GM21526 (cell line): ENCODE measurements at regions not wholly inside any gene's neighbourhood (a gene's known extent, or its start where the extent isn't known, plus 50 kb on each side); places are given as distances from the start of the nearest gene placed in this dataset.
"Not testable (repeated sequence)": the region's sequence is repeated elsewhere in the genome, so short reads cannot be mapped to it uniquely, and the experiment has no call there.

Source experiments
- ATAC-seq: cut with Tn5 transposase; IDR thresholded peaks from one replicate; pipeline ENCODE4 v1.9.1; 2021; ENCODE audit warnings: moderate library complexity; ENCODE audit not compliant: unreplicated experiment, low FRiP score

DNA sequence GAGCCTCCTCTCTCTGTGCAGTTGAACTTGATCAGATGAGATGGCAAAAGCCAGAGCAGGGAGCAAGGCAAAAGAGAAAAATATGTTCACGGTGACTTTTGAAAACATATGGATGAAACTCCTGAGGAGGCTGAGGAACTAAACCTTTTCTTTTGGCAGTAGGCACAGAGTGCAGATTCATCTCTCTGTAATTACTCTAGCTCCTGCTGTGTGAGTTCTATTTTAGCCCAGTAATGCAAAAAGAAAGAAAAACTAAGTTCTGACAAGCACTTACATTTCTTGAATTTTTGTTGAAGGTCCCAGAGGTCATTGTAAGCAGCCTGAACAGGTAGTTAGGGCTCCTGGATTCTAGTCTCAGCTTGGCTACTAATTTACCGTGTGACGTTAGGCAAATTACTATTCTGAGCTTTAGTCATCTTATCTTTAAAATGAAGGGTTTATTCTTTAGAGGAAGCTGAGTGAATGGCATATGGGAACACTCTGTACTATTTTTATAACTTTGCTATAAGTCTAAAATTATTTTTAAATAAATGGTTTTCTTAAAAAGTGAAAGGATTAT is 114.7 kb upstream of the NBPF26 start:
- ATAC-seq: not testable (repeated sequence)

DNA sequence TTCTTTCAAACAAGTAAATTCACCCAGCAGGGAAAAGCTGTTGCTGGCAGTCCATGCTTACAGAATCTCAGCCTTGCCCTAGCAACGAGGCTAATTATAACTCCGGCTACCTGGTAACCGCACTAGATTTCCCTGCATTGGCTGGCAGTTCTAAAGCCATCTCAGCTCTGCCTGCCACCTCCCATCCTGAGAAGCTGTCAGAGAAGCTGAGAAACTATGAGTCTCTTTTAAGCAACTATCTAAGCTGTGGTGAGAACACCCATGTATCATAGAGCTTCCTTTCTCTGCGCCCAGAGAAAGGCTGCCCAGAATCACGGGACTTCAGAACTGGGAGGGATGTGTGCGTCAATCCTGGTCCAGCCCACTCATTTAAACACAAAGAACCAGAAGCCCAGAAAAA is 113.9 kb upstream of the NBPF26 start:
- ATAC-seq: not testable (repeated sequence)

DNA sequence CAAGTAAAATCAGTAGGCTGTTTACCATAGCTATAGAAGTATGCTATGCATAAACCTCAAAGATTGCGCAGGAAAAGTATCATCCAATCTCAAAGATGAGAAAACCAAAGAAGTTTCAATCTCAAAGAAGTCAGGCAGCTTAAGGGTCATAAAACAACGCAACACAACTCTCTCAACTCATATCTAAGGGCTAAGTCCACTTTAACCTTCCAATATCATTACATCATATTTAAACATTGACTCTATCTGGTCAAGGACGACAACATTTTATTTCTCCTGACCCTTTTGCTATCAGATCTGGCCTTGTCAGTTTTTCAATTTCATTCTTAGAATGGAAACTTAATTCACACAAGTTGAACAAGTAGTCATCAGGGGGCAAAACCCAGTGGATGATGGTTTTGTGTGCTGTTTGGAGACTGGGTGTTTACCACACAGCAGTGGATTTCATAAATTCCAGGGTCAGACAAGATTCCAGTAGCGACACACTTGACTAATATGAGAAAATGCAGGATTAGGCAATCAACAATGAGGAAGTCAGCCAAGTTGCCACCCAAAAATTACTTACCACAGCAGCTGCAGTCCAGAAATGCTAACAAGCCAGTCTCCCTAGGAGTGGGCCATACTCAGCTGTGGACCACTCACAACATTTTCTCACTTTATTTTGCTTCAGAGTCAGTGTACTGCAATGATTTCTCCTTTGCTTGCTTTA is 108.7 kb upstream of the NBPF26 start:
- not testable (repeated sequence) for ATAC-seq

DNA sequence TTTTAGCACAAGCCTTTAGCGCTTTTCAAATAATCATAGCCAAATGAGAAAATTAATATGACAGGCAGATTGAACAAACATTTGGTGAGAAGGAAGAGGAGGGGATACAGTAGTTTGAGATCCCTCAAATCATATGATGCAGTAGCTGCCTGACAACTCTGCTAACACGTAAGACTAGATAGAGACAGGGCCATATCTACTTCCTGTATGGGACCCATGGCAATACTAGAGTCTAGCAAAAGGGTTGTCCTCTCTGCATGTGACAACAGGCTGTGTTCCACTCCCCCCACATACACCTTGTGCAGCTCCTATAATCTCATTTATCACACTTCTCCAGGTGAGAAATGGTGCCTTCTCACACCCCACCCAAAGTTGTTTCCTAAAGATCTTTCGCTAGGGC is 106.3 kb upstream of the NBPF26 start:
- not testable (repeated sequence) for ATAC-seq

DNA sequence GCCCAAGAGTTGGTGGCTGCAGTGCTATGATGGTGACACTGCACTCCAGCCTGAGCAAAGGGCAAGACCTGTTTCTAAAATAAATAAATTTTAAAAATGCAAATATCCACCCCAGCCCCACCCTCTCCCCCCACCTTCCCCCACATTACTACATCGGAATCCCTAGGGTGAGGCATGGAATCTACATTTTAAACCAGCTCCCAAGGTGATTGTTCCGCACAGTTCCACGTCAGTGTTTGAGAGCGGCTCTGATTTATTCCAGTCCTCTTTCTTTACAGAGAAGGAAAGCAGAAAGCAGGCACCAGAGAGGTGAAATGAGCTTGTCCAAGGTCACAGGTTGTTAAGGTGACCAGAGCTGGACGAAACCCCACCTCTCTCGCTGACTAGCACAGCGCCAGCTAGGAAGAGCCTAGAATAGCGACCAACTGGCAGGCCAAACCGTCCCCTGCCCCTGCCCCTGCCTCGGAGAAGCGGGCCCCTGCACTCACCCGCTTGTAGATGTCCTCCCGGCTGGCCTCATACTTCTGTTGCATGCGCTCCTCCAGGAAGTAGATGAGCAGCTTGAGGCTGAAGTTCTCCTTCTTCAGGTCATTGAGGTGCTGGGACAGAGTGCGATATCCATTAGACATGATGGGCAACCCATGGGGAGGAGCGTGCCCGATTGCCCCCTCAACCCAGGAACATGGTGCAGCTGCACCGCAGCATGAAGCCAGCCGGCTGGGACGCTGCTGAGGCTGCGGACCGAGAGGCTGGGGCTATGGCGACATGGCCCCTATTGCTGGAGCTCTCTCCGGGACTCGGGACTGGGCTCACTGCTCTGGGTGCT is 103.7 kb upstream of the NBPF26 start:
- not testable (repeated sequence) for ATAC-seq

DNA sequence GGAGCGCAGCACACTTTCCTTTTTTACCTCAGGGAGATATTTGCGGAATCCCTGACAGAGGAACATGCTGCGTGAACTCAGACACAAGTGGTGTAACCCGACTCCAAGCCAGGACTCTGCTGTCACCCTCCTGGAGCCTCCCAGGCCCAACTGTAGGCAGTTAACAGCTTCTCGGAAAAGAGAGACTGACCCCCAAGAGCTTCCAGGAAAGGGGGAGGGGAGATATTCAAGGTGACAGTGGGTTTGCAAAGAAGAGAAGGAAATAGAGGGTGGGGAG is 103.1 kb upstream of the NBPF26 start:
- ATAC-seq: not testable (repeated sequence)

DNA sequence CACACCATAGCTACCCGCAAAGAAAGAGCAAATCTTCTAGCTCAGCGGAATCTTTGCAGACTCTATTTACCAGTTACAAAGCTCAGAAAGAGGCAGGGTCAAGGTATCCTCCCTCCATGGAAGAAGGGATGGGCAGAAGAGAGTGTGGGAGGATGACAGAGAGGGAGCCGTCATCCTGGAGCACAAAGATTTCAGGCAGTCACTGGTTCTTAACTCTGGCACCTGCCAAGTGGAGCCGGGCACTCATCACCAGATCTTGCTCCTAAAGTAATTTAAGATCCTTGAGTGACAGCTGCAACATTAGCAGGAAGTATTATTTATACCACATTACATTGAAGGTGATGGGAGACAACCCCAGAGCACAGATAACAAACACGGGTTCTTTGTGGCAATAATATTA is 102.5 kb upstream of the NBPF26 start:
- ATAC-seq: not testable (repeated sequence)

DNA sequence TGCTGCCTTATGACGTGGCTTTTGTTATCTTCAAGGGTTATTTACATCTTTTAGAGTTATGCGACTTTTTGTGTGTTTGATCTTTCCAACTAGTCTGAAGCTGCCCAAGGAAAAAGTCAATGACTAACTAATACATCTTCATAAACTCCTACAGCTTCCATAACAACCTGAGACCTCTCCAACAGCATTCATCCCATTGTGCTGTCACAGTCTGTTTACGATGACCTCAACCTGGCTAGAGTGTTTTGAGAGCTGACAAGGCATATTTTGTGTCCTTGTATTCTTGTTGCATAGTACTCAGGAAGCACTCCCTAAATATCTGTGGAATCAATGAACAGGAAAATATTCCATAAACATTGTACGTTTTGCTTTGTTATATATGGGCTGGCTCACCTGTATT is 100.2 kb upstream of the NBPF26 start:
- not testable (repeated sequence) for ATAC-seq

DNA sequence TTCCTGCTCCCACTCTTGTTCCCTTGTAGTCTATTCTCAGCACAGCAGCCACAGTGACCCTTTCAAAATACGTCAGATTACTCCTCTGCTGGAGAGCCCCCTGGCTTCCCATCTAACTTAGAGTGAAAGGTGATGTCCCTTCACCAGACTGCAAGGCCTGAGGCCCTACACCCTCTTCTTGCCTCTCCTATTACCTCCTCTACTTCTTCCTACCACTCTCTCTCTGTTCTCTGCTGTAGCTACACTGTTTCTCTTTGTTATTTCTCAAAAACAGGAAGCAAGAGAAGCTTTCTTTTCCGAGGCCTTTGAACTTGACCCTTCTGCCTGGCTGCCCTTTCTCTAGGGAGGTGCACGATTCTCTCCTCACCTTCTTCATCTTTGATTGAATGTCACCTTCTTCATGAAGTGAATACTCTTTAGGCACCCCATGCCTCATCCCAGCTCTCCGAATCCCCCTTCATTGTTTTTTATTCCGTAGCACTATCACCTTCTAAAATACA is 99.1 kb upstream of the NBPF26 start:
- ATAC-seq: not testable (repeated sequence)

DNA sequence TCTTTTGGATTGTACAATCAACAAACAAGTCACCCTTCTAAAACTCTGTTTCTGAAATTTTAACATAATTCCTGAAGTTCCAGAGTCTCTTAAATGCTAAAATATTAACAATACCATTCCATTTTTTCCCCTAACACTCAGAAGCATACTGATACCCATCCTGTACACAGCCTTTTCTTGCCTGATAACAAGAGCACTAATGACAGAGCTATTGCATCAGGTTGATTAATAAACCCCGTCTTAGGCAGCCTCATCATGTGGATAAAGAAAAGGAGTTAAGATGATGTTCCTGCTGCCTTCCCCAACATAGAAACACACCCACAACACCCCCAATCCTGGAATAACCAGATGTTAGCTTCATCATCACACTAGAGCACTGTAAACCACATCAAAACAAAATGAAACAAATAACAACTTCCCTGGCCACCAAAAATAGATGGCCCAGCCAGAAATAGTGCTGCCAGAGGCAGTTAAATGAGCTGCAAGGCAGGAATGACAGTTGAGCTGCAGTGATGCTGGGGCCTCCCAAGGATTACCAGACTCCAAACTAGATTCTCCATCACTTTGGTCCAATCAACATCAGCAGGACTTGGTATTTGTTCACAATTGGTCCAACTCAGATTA is 93.8 kb upstream of the NBPF26 start:
- ATAC-seq: not testable (repeated sequence)

DNA sequence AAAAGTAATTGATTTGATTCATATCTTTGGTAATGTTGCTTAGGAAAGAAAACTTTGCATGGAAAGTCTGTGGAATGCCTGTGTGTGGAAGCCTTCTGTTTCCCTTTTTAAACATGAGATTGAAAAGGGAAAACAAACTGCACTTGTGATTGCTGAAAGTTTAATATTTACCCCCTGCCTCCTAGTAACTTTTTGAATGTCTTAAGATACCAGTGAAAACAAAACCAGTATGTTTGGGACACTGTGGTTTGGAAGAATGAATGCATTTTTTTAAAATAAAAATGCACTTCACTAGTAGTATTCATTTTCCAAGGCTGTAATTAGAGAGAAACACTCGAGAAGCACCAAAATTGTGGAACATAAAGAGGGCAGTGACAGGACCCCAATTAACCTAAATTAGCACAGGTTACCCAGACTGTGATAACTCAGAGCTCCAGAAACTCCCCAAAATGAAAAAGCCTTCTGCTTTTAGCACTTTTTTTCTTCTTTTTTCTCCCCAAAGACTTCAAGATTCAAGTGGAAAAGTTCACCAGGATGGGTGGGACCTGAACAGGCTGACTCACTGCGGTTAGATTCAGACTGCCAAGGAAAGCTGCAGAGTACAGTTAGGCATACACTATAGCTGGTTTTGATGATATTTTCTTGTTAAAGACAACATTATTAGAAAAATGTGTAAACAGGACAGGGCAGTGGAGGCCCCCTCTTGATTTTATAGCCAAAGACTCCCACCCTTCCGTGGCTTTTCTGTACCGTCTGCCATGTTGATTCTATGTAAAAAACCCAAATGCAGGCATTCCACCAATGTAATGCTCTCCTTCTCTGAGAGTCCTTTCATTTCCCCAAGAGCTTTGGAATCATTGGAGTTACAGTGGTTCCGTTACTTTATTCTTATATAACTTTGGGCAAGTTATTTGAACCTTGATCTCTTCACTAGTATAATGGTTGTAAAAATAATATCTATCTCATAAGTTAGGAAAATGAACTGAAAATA is 88.6 kb upstream of the NBPF26 start:
- ATAC-seq: not testable (repeated sequence)

DNA sequence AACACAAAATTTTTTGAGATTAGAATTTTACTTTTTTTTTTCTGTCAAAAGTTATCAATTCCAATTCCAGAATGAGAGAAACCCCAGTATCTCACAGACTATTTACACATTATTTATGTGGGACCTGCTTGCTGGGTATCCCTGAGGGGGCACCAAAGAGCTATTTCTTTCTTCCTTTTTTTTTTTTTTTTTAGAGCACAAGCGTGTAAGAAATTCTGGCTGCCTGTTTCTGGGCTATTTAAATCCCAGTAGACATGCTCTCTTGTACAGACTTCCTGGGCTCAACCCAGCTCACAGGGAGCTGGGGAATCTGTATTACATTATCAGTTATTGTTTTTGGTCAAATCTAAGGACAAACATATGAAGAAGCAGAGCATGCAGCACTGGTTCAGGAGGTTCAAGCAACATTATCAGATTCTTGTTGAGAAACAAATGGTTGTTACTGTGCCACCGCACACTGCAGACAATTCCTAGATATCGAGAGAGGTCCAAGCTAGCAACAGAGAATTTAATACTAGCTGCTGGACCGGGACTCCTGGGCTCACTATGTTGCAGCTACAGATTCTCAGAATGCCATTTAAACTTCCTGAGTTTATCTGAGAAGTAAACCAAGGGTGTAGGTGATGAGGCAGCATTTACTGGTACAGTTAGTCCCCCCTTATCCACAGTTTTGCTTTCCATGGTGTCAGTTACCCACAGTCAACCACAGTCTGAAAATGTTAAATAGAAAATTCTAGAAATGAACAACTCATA is 83.3 kb upstream of the NBPF26 start:
- ATAC-seq: not testable (repeated sequence)

DNA sequence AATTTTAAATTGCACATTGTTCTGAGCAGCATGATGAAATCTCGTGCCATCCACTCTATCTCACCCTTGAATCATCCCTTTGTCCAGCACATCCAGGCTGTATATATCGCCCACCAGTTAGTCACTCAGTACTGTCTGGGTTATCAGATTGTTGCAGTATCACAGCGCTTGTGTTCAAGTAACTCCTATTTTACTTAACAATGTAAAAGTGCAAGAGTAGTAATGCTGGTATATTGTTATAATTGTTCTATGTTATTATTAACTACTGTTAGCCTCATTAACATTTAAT is 82.8 kb upstream of the NBPF26 start:
- ATAC-seq: not testable (repeated sequence)

DNA sequence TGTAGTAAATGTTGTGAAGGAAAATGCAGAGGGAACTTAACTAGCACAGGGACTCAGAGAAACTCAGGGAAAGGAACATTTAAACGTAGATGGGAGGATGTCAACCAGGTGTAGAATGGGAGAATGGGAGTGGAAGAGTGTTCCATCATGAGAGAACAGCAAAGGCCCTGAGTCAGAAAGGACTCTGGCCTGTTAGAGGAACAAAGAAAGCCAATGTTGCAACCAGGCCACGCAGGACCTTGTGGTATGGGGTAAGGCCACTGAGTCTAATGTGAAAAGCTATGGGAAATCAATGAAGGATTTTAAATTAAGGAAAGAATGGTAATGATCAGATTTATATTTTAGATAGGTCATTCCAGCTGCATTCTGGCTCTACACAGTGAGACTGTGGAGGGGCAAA is 76.6 kb upstream of the NBPF26 start:
- not testable (repeated sequence) for ATAC-seq

DNA sequence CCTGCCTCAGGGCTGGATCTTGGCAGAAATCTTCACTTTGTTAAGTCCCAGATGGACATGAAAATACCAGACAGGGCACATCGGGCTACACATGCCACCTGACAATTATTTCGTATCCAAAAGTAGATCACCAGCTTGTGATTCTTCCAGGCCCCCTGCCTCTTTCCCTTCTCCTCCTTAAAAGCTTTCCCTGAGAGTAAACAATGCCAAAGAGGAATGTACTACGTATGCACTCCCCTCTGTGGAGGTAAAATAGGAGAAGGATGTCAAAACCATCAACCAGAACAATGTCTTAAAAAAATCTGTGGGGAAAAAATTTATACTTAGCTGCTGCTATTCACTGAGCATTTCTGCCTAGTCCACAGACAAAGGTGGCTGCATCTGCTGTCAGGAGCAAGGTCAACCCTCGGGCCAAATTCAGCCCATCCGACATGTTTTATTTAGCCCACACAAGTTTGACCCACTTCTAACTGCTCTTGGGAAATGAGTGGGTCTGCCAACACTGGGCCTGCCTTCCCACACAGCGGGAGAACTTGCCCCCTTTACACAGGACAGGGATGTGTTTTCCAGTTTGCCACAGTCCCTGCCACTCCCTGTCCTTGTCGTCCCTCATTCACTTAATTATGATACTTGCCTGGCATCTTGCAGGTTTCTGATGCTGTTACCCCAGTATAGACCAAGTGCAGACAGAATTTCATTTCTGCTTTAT is 74.7 kb upstream of the NBPF26 start:
- not testable (repeated sequence) for ATAC-seq

DNA sequence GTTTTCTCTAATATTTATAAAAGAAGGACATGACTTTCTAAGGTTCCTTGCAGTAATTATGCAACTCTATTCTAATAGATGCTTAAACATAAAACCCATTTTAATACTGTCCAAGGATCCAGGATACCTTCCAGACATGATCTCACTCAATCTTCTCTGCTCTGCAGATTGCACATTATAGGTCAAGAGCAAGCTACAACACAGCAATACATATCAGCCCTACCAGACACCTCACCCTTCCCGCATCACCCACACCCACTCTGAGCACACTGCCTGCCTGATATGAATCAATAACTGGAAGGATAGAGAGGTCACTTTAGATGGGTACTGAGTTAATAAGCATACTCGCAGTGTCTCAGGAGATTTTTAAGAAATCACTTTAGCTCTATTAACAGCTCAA is 74.0 kb upstream of the NBPF26 start:
- not testable (repeated sequence) for ATAC-seq

DNA sequence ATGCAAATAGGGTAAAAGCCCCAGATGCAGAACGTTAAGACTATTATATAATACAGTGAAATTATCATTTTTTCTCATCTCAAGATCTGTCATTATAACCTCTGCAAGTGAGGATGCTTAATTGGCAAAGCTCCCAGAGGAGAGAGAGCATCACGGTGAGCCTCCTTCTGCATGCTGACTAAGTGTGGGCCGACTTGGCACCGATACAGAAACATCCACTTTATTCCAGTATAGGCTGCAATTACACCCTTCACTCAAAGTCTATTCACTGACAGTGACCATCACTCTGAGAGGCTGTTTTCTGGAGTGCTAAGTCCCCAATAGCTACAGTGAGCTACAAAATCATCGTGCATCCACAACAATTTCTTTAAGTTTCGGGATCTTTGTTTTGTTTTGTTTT is 69.6 kb upstream of the NBPF26 start:
- not testable (repeated sequence) for ATAC-seq

DNA sequence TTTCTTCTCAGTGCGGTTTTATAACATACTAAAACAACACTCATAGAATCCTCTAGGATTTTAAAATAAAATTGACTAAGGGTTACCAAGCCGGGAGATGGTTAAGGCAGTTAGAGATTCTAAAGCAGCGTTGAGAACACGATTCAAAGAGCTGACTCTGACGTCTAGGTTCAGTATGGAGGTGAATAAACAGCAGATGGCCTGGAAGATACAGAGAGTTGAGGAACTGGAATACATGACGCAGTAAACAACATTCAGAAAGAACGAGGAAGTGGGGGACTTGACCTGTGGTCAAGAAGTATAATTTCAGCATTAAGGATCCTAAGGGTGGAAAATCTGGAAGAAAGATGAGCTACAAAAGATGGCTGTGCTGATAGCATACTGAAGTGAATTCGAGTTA is 68.4 kb upstream of the NBPF26 start:
- not testable (repeated sequence) for ATAC-seq

DNA sequence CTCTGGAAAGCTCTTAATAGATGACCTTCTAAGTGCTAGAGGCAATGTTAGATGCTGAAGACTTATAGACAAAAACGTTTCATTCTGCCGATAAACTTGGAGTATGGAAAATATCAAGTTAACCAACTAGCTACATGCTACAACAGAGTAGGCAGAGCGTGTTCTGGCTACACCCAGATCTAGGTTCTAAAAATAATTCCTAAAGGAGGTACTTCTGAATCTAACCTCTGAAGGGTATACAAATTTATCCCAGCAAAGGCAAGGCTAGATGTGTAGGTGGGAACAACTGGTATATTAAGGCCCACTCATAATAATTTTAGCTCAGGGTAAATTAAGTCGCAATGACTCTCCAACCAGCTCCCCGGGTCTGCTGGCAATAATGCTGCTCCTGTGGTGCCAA is 67.6 kb upstream of the NBPF26 start:
- not testable (repeated sequence) for ATAC-seq
